OCI-LY7 (cell line): ENCODE measurements at regions not wholly inside any gene's neighbourhood (a gene's known extent, or its start where the extent isn't known, plus 50 kb on each side); places are given as distances from the start of the nearest gene placed in this dataset.

Source experiments
- BruUV-seq: library from RNA; stranded (reverse); fragments of 400-500 nt; replicated peaks from 2 replicates; lab custom pipeline; 2021; lab: Mats Ljungman, UMichigan
- CTCF ChIA-PET: fragments of 300-600 bp; sonication (Branson Sonifier 250); formaldehyde crosslinking; loops from one replicate; lab custom pipeline; 2022; ENCODE audit warnings: antibody characterized with exemption; ENCODE audit not compliant: unreplicated experiment; lab: Charles Lee
- POLR2A ChIA-PET: fragments of 300-600 bp; sonication (Branson Sonifier 250); formaldehyde crosslinking; loops from one replicate; lab custom pipeline; 2022; ENCODE audit warnings: antibody characterized with exemption; lab: Charles Lee
- DNase-seq: peaks from one replicate; pipeline ENCODE4 v3.0.0-alpha.2; 2015; ENCODE audit warnings: low spot score
- H2AFZ ChIP-seq: fragments of 200-600 bp; sonication (generic), shearing (Covaris generic); 2 replicates; pipeline ENCODE4 v1.6.1; 2014; ENCODE audit warnings: mild to moderate bottlenecking, antibody characterized with exemption, low read length, moderate library complexity
- H3K27ac ChIP-seq: fragments of 200-600 bp; sonication (generic); 2 replicates; pipeline ENCODE4 v1.5.1; 2014; ENCODE audit warnings: mixed run types, low read depth, mild to moderate bottlenecking, moderate library complexity, low read length, inconsistent platforms; ENCODE audit not compliant: poor library complexity, severe bottlenecking
- H3K36me3 ChIP-seq: fragments of 200-600 bp; sonication (generic); 2 replicates; pipeline ENCODE4 v1.6.1; 2014; ENCODE audit warnings: mild to moderate bottlenecking, antibody characterized with exemption, low read length, moderate library complexity, mixed read lengths; ENCODE audit not compliant: insufficient read depth
- H3K4me1 ChIP-seq: fragments of 200-600 bp; sonication (generic); 2 replicates; pipeline ENCODE4 v1.5.1; 2014; ENCODE audit warnings: mild to moderate bottlenecking, low read length; ENCODE audit not compliant: insufficient read depth, poor library complexity, severe bottlenecking
- H3K4me2 ChIP-seq: fragments of 200-600 bp; sonication (generic); 2 replicates; pipeline ENCODE4 v1.6.1; 2014; ENCODE audit warnings: mild to moderate bottlenecking, low read length
- H3K4me3 ChIP-seq: fragments of 200-600 bp; sonication (generic); 2 replicates; pipeline ENCODE4 v1.5.1; 2014; ENCODE audit warnings: mild to moderate bottlenecking, low read depth, low read length; ENCODE audit not compliant: poor library complexity, severe bottlenecking
- H3K79me2 ChIP-seq: fragments of 200-600 bp; sonication (generic); 2 replicates; pipeline ENCODE4 v1.6.1; 2016; ENCODE audit warnings: low read depth, mild to moderate bottlenecking, low read length, moderate library complexity, mixed read lengths; ENCODE audit not compliant: insufficient read depth
- H3K9me2 ChIP-seq: fragments of 200-600 bp; sonication (generic); 2 replicates; pipeline ENCODE4 v1.6.1; 2016; ENCODE audit warnings: mild to moderate bottlenecking, low read length, mixed read lengths; ENCODE audit not compliant: insufficient read depth
- H3K9me3 ChIP-seq: fragments of 200-600 bp; sonication (generic); 2 replicates; pipeline ENCODE4 v1.6.1; 2014; ENCODE audit warnings: mild to moderate bottlenecking, mixed run types, low read length, mixed read lengths
- H4K20me1 ChIP-seq: fragments of 200-600 bp; sonication (generic); 2 replicates; pipeline ENCODE4 v1.6.1; 2014; ENCODE audit warnings: mild to moderate bottlenecking, antibody characterized with exemption, low read length, moderate library complexity, mixed read lengths; ENCODE audit not compliant: insufficient read depth
- CTCF ChIP-seq: fragments of 200-600 bp; sonication (generic); conservative IDR thresholded peaks from 2 replicates; pipeline ENCODE4 v1.5.1; 2014; ENCODE audit warnings: mild to moderate bottlenecking, antibody characterized with exemption, low read length, moderate library complexity, mixed read lengths
- EZH2phosphoT487 ChIP-seq: fragments of 200-600 bp; sonication (generic); IDR thresholded peaks from 2 replicates; pipeline ENCODE4 v1.6.1; 2018; ENCODE audit warnings: low read depth, borderline replicate concordance, mild to moderate bottlenecking, mixed run types, antibody characterized with exemption, low read length, moderate library complexity, mixed read lengths
- intact Hi-C: fragments of 100-400 bp; cut with micrococcal nuclease; formaldehyde crosslinking; loops from one replicate; pipeline ENCODE4 v1.10.0; 2022; ENCODE audit not compliant: unreplicated experiment

GRCh38 chr6:28757429-28758045 is 166.2 kb downstream of the TRIM27 start:
- no peaks in the 10 kb centered on the region for H3K36me3 ChIP-seq
- H2AFZ ChIP-seq = no peak overlapping the region
- H3K9me2 ChIP-seq = no peaks in the 10 kb centered on the region
- no peak overlapping the region for H3K4me3 ChIP-seq
- no peaks in the 10 kb centered on the region for H3K79me2 ChIP-seq
- POLR2A ChIA-PET = no interaction called here
- CTCF ChIA-PET = no interaction called here
- intact Hi-C loops = no loop called here
- DNase-seq = no peak
- TF ChIP-seq CTCF (no peak), EZH2phosphoT487 (no peak)
- H3K4me2 ChIP-seq = 0 out of 2 replicates have a peak overlapping the region, but pooled peaks have one; percentile 50
- no peaks in the 10 kb centered on the region for H3K4me1 ChIP-seq
- BruUV-seq = no TSS peak
- H3K27ac ChIP-seq = no peak overlapping the region
- no peaks in the 10 kb centered on the region for H3K9me3 ChIP-seq
- H4K20me1 ChIP-seq = no peaks in the 10 kb centered on the region

GRCh38 chr6:28758046-28758817 is 165.6 kb downstream of the TRIM27 start:
- ChIA-PET CTCF (no interaction called here), POLR2A (interaction anchor here (0.7 kb wide), 1 partner anchor 84 kb away, joined by 3 read pairs; no protein-coding TSS in a partner anchor)
- Histone ChIP-seq H3K4me2 (peak overlapping the region; percentile 50; the same call in 1 of the 2 replicates), H3K79me2 (no peaks in the 10 kb centered on the region), H3K9me2 (no peaks in the 10 kb centered on the region), H3K27ac (no peak overlapping the region), H3K4me3 (peak overlapping the region; percentile 36), H4K20me1 (no peaks in the 10 kb centered on the region), H3K4me1 (no peaks in the 10 kb centered on the region), H2AFZ (peak overlapping the region; percentile 68), H3K9me3 (no peaks in the 10 kb centered on the region), H3K36me3 (no peaks in the 10 kb centered on the region)
- BruUV-seq = no TSS peak
- TF ChIP-seq EZH2phosphoT487 (no peak), CTCF (no peak)
- intact Hi-C loops = no loop called here
- peak; percentile 43 for DNase-seq
